Fibroblast of skin of abdomen (primary cell): ENCODE measurements at regions not wholly inside any gene's neighbourhood (a gene's known extent, or its start where the extent isn't known, plus 50 kb on each side); places are given as distances from the start of the nearest gene placed in this dataset.
"Not testable (repeated sequence)": the region's sequence is repeated elsewhere in the genome, so short reads cannot be mapped to it uniquely, and the experiment has no call there.

Experiments
- DNase-seq: peaks from one replicate; pipeline ENCODE4 v3.0.0-alpha.2; 2013

DNA sequence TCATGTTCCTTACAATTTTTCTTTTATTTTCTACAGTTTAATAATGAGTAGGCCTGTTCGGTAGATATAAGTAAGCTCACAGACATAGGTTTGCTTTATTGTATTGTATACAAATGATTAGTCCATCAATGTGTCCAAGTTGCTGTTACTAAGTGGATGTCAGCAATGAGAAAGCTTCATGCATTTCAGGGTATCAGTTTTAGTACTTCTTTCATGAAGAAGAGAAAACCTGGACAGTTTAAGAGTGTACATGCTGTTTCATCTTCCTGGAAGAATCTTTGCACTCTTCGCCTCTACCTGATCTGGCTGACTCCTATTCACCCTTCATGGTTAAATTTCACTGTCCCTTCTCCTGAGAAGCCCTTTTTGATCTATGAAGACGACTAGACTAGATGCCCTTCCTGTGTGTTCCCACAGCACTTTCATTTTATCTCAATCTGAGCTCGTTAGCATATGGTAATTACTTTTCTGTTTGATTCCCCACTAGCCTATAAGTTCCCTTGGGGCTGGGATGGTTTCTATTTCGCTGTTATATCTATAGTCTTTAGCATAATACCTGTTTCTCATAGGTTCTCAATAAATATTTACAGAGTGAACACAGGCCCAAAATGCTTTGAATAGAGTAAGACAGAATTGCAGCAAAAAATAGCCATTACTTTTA, 70.7 kb downstream of the CETN3 start:
- no peak for DNase-seq

DNA sequence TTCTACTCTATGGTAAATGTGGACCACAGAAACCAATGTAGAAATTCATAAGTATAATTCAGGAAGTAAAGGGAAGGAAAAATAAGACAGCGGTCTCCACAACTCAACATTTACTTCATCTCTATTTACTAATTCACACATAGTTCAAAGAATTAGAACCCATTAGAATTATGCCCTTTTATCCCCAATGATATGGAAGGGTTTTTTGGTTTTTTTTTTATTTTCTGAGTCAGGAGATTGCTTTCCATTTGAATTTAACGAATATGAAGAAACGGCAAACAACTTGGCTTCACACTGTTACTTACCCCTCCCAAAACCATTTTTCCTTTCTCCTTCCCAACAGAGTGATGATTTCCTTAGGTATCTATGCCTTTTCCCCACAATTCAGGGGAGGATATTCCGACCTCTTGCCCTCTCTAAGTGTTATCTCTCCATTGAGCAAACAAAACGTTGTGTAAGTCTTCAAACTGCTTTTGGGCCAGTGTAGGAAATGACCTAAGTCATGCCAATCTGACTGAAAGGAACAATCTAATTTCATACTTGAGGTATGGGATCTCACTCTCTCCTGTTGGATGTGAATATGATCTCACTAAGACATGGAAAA, 72.0 kb downstream of the CETN3 start:
- no peak for DNase-seq

DNA sequence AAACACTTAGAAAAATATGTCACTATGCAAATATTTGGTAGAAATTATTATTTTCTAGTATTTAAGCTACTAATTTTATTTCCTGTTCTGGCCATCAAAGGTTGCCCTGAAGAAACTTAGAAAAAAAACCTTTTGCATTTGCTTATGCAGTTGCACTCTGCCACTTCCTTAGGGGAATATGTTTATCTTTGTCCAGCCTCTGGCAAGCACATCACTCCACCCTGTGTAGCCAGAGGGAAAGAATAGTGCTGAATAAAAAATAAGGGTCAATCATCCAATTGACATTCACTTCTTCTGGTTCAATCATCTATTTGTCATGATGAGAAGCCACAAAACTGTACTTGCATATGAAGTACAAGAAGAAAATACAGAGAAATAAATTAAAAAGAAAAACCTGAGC, 72.8 kb downstream of the CETN3 start:
- DNase-seq = no peak

DNA sequence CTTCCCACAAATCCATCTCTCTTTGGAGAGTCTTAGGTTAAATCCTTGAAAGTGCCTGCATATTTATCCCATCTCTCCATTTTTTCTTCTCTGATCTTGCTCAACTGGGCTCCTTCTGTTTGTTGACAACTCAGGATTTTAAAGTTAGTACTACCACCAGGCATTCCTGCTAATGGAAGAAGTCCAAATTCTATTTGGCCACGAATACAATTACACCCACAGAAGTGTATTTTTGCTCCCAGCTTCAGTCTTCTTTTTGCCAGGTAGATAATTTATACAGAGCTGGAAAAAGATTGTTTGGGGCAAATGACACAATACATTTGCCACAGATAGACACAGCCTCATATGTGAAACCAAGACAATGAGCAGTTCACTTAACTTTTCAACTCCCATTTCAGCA, 74.8 kb downstream of the CETN3 start:
- DNase-seq = no peak

DNA sequence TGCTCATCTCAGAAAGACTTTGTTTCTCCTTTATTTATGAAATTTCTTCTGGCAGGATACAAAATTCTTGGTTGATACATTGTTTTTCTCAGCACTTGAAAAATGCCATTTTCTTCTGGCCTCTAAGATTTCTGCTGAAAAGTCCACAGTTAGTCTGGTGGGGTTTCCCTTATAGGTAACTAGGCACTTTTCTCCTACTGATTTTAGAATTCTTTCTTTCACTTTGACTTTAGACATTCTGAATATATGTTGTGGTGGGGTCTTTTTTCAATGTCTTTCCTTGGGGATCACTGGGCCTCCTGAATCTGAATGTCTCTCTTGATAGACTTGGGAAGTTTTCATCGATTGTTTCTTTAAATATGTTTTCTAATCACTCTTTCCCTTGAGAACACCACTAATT, 79.6 kb downstream of the CETN3 start:
- DNase-seq = no peak

DNA sequence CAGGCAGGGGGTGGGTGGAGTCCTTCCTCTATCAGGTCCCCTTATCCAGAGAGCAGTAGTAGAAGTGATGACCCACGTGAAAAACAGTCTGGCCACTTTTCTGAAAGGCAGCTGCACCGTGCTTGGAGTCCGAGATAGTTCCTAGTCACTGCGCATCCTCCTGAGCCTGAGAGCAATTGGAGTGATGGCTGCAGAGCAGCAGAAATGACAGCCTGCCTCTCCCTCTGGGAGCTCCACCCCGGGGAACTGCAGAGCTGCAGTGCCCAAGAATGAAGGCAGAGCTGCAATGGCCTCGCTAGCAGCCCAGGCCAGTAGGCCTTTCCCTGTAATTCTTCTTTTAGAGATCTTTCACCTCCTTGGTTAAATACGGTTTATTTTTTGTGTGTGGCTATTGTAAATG, 82.6 kb downstream of the CETN3 start:
- DNase-seq = no peak

DNA sequence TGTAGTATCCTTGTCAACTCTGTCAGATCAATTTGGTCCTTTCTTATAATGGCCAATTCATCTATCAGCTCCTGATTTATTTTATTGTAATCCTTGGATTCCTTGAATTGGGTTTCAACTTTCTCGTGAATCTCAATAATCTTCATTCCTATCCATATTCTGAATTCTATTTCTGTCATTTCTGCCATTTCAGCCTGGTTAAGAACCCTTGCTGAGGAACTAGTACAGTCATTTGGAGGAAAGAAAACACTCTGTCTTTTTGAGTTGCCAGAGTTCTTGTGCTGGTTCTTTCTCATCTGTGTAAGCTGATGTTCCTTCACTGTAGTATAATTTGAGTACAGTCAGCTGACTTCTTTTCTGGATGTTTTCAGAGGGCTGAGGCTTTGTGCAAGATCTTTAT, 84.5 kb downstream of the CETN3 start:
- DNase-seq = no peak

DNA sequence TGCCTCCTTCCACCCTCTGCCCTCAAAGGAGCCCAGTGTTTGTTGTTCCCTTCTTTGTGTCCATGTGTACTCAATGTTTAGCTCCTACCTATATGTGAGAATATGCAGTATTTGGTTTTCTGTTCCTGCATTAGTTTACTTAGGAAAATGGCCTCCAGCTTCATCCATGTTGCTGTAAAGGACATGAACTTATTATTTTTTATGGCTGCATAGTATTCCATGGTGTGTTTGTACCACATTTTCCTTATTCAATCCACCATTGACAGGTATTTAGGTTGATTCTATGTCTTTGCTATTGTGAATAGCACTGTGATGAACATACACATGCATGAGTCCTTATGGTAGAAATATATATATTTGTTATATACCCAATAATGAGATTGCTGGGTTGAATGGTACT, 89.2 kb downstream of the CETN3 start:
- DNase-seq = not testable (repeated sequence)

DNA sequence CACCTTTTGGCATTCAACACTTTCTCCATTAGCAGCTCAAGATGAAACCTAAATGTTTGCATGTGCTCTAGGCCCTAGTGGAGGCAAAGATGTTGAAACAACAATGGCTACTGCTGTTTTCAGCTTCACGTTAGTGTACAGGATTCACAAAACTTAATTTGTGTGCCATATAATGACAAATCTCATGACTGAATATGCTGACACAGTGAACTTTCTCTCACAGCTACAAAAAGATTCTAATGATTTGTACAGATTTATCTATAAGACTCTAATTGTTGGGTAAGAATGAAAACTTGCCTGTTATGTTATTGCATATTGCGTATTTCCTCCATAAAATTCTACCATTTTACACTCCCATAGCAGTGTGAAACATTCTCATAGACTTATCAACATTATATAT, 97.5 kb downstream of the CETN3 start:
- DNase-seq = no peak

DNA sequence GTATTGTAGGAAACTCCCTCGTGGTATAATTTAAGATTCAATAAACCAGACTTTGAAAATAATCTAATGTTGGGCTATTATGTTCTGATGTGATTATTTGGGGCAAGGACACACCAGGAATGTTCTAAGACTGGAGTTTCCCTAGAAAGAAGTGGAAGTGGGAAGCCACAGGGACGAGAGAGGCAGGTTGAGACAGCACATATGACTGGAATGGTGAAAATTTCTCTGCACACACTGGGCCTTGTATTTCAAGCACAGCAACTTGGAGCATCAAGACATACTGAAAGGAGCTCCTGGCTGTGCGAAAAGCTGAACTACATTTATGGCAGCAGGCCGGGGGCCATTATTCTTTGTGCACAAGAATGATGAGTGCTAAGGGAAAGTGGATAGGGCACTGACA, 98.2 kb downstream of the CETN3 start:
- DNase-seq = no peak

DNA sequence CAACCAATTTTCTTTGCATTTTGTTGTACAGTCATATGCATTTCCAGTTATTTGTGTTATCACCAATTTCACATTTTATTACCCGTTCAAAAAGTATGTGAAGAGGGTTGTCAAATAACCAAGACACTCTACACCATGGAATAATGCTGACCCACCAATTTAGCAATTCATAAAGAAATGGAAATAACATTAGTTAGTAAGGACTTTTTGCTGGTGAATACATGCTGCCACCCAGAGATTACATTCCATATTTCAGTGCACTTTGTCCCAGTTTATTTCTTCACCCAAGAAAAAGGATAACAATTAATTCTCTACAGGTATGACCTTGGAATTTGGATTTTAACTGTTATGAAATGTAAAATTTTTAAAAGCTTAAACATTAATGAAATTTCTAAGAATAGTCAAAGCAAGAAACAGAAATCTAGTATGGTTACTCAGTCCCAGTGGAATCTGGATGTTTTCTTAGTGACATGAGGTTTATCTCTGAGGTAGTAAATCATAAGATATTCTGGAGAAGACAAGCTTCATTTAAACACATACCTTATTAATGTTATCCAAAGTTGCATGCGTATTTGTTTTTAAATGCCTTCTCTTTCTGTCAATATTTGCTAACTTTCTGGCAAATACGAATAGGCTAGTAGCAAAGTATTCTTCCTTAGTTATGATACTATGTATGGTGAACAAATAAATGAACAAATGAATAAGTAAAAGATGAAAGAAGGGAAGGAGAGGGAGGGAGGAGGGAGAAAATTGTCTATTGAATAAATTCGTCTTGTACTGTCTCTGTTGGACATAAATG, 100.6 kb downstream of the CETN3 start:
- peak; percentile 15 for DNase-seq

DNA sequence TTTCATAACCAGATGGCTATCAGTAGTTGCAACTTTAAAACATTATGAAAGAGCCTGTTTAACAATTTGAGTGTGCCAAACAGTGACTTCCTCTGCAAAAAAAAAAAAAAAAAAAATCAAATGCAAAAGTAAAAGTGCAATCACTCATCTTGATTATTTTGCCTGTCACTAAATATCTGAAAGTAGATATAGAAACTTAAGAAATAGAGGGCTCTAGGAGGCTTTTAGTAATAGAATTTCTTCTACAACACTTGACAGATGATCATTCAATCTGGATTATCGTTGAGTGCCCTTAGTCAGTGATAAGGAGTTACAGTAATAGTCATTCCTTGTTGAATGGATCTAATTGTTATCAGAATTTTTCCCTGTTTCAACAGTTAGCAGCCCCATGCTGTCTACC, 101.8 kb downstream of the CETN3 start:
- no peak for DNase-seq

DNA sequence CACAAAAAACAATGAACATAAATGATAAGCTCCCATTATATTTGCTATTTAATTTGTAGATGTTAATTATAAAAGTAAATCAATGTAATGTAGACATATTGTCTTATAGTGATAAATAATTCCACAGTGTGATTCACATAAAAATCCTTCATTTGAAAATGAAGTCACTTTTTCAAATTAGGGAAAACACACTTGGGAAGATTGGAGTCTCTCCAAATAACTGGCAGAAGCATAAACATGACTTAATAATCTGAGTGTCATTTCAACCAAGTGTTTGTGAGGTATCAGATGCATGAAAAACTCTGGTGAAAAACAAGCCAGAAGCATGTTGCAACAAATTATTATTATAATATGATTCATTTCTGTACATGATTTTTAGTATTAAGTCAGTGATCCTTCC, 102.2 kb downstream of the CETN3 start:
- DNase-seq = no peak

DNA sequence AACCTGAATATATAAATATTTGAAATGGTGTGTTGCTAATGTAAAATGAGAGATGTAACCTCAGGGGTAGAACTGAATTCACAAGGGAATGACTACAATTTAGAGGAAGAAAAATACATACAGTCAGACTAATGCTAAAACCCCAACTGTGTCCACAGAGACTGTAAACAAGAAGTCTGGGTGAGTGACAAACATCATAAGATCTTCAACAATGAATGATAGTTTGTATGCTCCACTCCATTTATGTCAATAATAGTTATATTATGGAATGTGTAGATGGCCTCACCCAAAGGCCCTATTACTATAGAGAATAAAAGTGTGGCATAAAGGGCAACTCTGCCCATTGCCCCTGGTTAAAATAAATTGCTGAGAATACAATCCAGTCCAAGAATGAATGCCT, 102.9 kb downstream of the CETN3 start:
- DNase-seq = no peak

DNA sequence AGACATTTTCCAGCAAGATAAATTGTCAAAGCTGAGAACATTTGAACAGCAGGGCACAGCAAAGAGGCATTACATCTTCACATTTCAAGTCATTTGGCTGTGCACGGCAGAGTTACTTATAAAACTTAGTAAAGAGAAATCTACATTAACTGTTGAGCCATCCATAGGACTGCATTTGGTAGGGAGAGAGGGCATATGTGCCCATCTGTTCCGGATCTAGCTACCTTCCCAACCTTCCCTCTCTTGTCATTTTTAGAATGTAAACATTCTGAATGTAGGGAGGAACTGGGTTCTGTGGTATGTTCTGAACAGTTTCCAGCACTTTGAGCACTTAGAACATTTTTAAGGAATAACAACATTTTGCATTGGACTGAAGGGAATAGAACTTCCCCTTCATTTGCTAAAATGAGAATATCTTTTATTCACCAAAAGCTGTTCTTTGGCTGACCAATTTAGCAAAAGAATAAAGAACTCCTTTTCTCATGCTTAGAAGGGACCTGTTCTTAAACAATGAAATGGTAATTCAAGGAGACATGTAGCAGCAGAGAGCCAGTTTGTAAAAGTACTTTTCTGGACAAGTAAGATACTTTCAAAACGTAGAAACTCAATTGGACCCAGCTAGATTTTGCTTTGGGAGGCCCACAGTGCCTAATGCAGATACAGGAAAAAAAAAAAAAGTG, 104.4 kb downstream of the CETN3 start:
- no peak for DNase-seq

DNA sequence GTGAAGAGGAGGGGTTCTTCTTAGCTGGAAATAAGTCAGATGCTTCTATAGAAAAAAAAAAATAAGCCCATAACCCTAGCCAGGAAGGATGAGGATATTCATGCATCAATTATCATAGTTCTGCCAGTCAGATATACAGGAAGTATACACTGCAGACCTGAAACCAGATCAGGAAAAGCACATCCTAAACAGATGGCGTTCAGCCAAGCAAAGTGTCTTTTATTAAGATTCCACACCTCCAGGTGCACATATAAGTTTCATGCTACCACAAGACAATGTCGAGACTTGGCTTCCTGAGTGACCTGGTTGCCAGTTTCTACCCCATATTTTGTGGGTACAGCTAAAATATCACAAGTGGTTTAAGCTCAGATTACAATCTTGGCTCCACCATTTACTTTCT, 108.3 kb downstream of the CETN3 start:
- no peak for DNase-seq

DNA sequence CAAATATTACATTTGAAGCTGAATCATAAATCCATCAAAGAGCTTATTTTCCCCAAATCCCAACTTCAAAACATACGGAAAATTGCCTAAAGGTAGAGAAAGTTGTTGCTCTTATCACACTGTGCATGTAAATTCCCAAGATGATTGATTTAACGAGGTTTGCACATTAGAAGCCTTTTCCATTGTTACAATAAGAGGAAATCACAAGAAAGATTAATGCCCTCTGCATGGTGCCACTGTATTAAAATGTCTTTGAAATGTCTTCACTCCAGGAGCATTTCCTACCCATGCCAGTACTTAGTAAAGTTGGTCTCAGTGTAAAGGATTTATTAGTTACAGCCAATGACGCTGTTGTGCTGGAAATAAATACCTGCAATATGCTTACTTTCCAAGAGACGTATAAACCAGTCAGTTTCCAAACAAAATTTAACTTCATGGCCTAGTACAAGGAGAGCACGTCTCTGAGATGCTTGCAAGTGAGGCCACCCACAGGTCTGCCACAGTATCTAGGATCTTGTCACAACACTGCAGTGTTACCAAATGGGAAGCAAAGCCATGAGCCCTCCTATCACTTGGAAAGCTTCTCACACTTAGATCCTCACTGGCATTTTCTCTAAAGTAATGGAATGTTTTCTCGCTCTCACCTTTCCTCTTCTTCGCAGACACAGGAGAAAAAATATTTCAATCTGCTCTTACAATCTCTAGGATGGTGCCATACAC, 112.4 kb downstream of the CETN3 start:
- DNase-seq = no peak

DNA sequence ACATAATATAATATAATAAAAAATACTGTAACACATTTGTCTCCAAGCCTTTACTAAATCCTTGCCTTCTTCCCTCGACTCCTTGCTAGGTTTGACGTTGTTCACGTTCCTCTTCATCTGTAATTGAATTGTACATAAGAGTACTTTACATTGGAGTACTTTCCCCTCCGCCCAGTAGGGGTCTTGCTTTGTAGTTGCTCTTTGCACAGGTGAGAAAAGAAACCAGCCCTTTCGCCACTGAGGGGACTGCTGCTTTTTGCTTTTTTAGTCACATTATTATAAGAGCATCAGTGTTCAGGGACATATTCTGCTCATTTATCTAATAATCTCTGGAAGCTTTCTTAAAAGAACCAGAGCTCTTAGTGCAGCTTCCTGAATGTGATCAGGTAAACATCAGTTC, 115.0 kb downstream of the CETN3 start:
- no peak for DNase-seq

DNA sequence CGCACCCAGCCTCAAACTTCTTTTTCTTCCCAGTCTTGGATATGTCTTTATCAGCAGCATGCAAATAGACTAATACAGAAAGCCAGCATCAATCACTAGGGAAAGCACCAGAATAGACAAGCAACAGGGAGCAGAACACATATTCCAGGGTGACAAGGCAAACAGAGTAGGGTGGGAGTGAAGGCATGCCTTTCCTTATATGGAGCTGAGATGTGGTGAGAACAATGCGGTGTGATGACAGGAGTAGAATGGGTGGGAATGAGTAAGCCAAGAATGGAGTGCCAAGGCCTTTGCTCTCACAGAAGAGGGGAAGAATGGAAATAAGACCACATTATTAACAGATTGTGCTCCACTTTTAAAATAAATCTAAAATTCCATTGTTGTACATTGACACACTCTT, 115.6 kb downstream of the CETN3 start:
- peak; percentile 99 for DNase-seq

DNA sequence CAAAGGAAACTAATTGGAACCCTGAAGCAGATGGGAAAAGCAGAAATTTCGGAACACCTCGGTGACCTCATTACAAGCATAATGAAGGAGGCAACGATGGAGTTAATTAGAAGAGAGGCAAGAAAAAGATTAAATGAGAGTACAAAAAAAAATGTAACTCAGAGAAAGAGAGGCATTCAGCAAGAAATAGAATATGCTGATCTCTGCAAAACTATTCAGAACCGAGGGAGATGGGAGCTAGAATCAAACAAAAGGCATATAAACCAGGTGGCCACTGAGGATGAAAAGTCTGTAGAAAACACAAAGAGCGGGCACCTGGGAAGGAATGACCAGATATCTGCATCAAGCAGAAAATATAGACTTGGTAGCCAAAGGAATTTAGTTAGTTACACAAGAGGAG, 118.9 kb downstream of the CETN3 start:
- no peak for DNase-seq

DNA sequence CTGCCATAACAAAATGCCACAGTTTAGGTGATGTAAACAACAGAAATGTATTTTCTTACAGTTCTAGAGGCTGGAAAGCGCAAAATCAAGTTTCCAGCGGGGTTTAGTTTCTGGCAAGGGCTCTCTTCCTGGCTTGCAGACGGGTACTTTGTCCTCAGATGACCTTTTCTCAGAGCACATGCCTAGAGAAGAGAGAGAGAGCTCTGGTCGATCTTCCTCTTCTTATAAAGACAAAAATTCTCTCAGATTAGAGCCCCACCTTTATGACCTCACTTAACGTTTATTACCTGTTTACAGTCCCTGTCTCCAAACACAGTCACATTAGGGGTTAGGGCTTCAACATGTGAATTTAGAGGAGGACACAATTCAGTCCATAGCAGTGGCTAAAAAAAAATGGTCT, 119.7 kb downstream of the CETN3 start:
- peak; percentile 22 for DNase-seq

DNA sequence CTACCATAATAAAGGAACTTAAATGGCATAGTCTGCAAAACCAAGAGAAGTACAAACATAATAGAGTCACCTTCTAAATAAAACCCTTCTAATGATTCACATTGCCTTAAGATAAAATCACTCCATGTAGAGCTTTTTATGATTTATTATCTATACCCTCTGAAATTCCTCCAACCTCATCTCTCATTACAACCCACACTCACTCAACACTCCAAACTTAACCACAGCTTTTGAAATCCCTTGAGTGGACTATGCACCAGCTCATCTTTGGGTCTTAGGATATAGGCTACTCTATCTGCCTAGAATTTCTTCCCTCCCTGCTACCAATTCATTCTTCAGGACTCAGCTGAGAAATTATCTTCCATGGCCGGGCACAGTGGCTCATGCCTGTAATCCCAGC, 122.5 kb downstream of the CETN3 start:
- peak; percentile 14 for DNase-seq

DNA sequence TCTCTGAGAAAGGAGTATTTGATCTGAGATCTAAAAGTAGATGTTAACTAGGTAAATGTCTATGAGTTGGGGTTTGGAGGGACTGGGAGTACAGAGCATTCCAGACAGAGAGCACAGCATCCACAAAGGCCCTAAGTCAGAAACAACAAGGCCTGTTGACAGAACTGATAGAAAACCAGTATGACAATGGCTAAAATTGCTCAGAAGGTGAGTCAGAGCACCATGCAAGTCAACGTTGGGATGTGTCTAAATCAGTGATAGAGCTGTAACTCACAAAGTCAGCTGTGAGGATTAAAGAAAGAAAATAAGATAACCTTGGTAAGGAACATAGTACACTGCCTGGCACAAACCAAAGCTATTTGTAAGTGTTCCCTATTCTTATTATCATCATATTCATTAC, 124.0 kb downstream of the CETN3 start:
- DNase-seq = no peak
